Tibial nerve (tissue), 4 donors: ENCODE measurements at regions not wholly inside any gene's neighbourhood (a gene's known extent, or its start where the extent isn't known, plus 50 kb on each side); places are given as distances from the start of the nearest gene placed in this dataset.

Source experiments
- DNase-seq, 2 donors: peaks; one replicate each; pipeline ENCODE4 v3.0.0-alpha.2; 2019; ENCODE audit warnings: low spot score in 2 of 2
- H3K27ac ChIP-seq, 4 donors: fragments of 200-600 bp; sonication (generic) in 3 of 4; one replicate each; pipeline ENCODE4 v1.5.1; 2017 to 2019; ENCODE audit warnings: mild to moderate bottlenecking in 1 of 4
- H3K27me3 ChIP-seq, 2 donors: fragments of 200-600 bp; sonication (generic) in 1 of 2; one replicate each; pipeline versions ENCODE4 v1.5.1 to v1.6.0; 2017 to 2019
- H3K36me3 ChIP-seq, 3 donors: fragments of 200-600 bp; sonication (generic); one replicate each; pipeline ENCODE4 v1.5.1; 2018 to 2019
- H3K4me1 ChIP-seq, 4 donors: fragments of 200-600 bp; sonication (generic) in 3 of 4; one replicate each; pipeline ENCODE4 v1.5.1; 2017 to 2019
- H3K4me3 ChIP-seq, 4 donors: fragments of 200-600 bp; sonication (generic) in 3 of 4; one replicate each; pipeline ENCODE4 v1.5.1; 2017 to 2019; ENCODE audit warnings: mild to moderate bottlenecking in 1 of 4, moderate library complexity in 1 of 4
- H3K9me3 ChIP-seq, 4 donors: fragments of 200-600 bp; sonication (generic) in 3 of 4; one replicate each; pipeline ENCODE4 v1.5.1; 2017 to 2019
- EP300 ChIP-seq, 2 donors: sonication (generic); formaldehyde crosslinking; IDR thresholded peaks; one replicate each; pipeline ENCODE4 v1.6.1; 2017; ENCODE audit warnings: antibody characterized with exemption in 2 of 2, mild to moderate bottlenecking in 1 of 2
- POLR2A ChIP-seq, 2 donors: fragments of 450-650 bp; IDR thresholded peaks; one replicate each; pipeline ENCODE4 v1.6.1; 2017; ENCODE audit warnings: antibody characterized with exemption in 2 of 2, mild to moderate bottlenecking in 2 of 2, moderate library complexity in 2 of 2
- WGBS, 2 donors: methylation state at CpG; one replicate each; pipeline ENCODE4 v1.1.5; 2018; 5-methylcytosine and 5-hydroxymethylcytosine counted together
- TF ChIP-seq, protein P1 (sequence below), 5 experiments: fragments of 200-600 bp in 3 of 5; fragments of 450-650 bp in 2 of 5; sonication (generic) in 3 of 5; IDR thresholded peaks; one replicate each; pipeline ENCODE4 v1.5.1; 2016 to 2019; ENCODE audit warnings: antibody characterized with exemption in 5 of 5, mild to moderate bottlenecking in 3 of 5, moderate library complexity in 2 of 5

DNA sequence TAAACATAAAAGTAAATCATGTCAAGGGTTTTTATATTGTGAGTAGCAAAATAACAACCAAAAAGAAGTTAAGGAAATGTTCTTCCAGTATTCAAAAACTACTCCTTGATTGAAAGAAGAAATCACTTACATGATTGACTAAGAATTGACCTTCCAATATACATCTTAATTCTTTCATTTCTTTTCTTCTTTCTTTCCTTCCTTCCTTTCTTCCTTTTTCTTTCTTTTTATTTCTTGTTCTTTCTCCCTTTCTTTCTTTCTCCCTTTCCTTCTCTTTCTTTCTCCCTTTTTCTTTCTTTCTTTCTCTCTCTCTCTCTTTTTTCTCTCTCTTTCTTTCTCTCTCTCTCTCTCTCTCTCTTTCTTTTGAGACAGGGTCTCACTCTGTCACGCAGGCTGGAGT is 60.7 kb upstream of the SOX9 start:
- Histone ChIP-seq H3K36me3 (no peaks in the 10 kb centered on the region), H3K27me3 (peaks cover 0 to 4% of the 10 kb centered on the region in 2 donors), H3K4me1 (no peaks in the 10 kb centered on the region), H3K27ac (no peak overlapping the region), H3K9me3 (no peaks in the 10 kb centered on the region), H3K4me3 (no peak overlapping the region)
- DNase-seq, result no peak
- no peak for TF ChIP-seq POLR2A (IDR thresholded peaks at IDR 0.05)
- TF ChIP-seq, protein P1, sequence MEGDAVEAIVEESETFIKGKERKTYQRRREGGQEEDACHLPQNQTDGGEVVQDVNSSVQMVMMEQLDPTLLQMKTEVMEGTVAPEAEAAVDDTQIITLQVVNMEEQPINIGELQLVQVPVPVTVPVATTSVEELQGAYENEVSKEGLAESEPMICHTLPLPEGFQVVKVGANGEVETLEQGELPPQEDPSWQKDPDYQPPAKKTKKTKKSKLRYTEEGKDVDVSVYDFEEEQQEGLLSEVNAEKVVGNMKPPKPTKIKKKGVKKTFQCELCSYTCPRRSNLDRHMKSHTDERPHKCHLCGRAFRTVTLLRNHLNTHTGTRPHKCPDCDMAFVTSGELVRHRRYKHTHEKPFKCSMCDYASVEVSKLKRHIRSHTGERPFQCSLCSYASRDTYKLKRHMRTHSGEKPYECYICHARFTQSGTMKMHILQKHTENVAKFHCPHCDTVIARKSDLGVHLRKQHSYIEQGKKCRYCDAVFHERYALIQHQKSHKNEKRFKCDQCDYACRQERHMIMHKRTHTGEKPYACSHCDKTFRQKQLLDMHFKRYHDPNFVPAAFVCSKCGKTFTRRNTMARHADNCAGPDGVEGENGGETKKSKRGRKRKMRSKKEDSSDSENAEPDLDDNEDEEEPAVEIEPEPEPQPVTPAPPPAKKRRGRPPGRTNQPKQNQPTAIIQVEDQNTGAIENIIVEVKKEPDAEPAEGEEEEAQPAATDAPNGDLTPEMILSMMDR (IDR thresholded peaks at IDR 0.05), result no peak
- TF ChIP-seq EP300 (IDR thresholded peaks at IDR 0.05), result no peak
- WGBS, 2 donors, result 67 to 76% methylated on average over 1 of the region's 1 CpG

DNA sequence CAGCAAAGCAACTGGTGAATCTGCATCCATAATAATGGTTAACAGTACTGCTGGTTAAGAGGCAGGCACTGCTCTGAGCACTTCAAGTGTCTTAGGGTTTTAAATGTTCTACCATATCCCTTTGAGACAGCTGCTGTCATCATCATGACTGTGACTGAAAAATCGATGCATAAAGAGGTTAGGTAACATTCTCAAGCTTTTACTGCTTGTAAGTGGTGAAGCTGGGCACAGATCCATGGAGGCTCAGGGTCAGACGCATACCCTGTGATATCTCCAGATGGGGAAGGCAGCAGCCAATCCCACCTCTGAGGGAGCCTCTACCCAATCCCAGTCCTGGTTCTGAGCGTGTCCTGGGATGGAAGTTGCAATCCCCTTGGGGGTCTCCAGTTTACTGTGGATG is 57.6 kb upstream of the SOX9 start:
- Histone ChIP-seq H3K27ac (no peak overlapping the region), H3K27me3 (peaks cover 0 to 4% of the 10 kb centered on the region in 2 donors), H3K4me3 (no peak overlapping the region), H3K4me1 (no peaks in the 10 kb centered on the region), H3K9me3 (no peaks in the 10 kb centered on the region), H3K36me3 (no peaks in the 10 kb centered on the region)
- no peak for TF ChIP-seq EP300 (IDR thresholded peaks at IDR 0.05)
- TF ChIP-seq, protein P1 (IDR thresholded peaks at IDR 0.05), result no peak
- no peak for TF ChIP-seq POLR2A (IDR thresholded peaks at IDR 0.05)
- WGBS, 2 donors, result 68 to 74% methylated on average over 3 of the region's 3 CpGs
- DNase-seq, result no peak

GRCh38 chr17:72063756-72064450 is 56.9 kb upstream of the SOX9 start:
- Histone ChIP-seq H3K4me1 (no peaks in the 10 kb centered on the region), H3K27ac (no peak overlapping the region), H3K9me3 (no peaks in the 10 kb centered on the region), H3K36me3 (no peaks in the 10 kb centered on the region), H3K27me3 (no peaks in the 10 kb centered on the region), H3K4me3 (no peak overlapping the region)
- DNase-seq, result no peak
- TF ChIP-seq, protein P1 (IDR thresholded peaks at IDR 0.05), result no peak
- no peak for TF ChIP-seq POLR2A (IDR thresholded peaks at IDR 0.05)
- TF ChIP-seq EP300 (IDR thresholded peaks at IDR 0.05), result no peak
- WGBS, 2 donors, result 58 to 65% methylated on average over 4 of the region's 4 CpGs

DNA sequence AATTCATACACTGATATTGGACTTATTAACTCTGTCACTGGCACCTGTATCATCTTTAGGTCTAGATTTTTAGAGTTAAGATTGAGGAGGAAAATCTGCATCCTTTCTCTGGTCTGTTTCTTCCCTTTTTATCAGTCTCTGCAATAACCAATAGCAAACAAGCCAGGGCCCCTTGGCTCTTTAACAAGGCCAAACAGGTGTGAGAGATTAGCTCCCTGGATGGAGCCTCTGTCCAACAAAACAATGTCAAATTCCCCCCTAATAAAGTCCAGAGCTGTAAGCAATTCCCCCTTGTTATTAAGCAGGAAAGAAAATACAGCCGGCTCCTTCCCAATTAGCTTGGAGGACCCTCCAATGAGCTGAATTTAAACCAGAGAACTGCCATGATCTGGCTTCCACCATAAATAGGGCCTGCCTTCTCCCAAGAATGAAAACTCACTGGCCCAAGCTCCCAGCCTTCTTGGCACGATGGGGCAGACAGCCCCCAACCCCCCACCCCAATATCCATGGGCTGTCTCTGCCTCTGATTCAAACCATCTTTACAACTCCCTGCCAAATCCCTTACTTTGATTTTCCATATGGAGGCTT is 56.1 kb upstream of the SOX9 start:
- TF ChIP-seq, protein P1 (IDR thresholded peaks at IDR 0.05), result no peak
- no peak for TF ChIP-seq POLR2A (IDR thresholded peaks at IDR 0.05)
- TF ChIP-seq EP300 (IDR thresholded peaks at IDR 0.05), result no peak
- Histone ChIP-seq H3K27me3 (no peaks in the 10 kb centered on the region), H3K4me1 (no peaks in the 10 kb centered on the region), H3K9me3 (no peaks in the 10 kb centered on the region), H3K36me3 (no peaks in the 10 kb centered on the region), H3K4me3 (no peak overlapping the region), H3K27ac (no peak overlapping the region)
- WGBS, 2 donors, result 33 to 39% methylated on average over 2 of the region's 2 CpGs
- DNase-seq, result no peak

- TF ChIP-seq, protein P1 (IDR thresholded peaks at IDR 0.05), result no peak
- TF ChIP-seq EP300 (IDR thresholded peaks at IDR 0.05), result no peak
- TF ChIP-seq POLR2A (IDR thresholded peaks at IDR 0.05), result no peak
- WGBS, 2 donors, result 84 to 87% methylated on average over 4 of the region's 4 CpGs
- H3K4me1 ChIP-seq, result no peaks in the 10 kb centered on the region
These were observed 55.3 kb upstream of the SOX9 start for GRCh38 chr17:72065556-72065955.

More at GRCh38 chr17:72065556-72065955, 55.3 kb upstream of the SOX9 start:
- no peak overlapping the region for H3K4me3 ChIP-seq
- H3K36me3 ChIP-seq, result no peaks in the 10 kb centered on the region
- no peaks in the 10 kb centered on the region for H3K27me3 ChIP-seq
- H3K9me3 ChIP-seq, result no peaks in the 10 kb centered on the region
- no peak for DNase-seq
- no peak overlapping the region for H3K27ac ChIP-seq
